GM18519 (cell line): ENCODE measurements at regions not wholly inside any gene's neighbourhood (a gene's known extent, or its start where the extent isn't known, plus 50 kb on each side); places are given as distances from the start of the nearest gene placed in this dataset.

Source experiments
- ATAC-seq: cut with Tn5 transposase; IDR thresholded peaks from one replicate; pipeline ENCODE4 v1.9.1; 2021; ENCODE audit warnings: mild to moderate bottlenecking, moderate library complexity; ENCODE audit not compliant: unreplicated experiment, low FRiP score

DNA sequence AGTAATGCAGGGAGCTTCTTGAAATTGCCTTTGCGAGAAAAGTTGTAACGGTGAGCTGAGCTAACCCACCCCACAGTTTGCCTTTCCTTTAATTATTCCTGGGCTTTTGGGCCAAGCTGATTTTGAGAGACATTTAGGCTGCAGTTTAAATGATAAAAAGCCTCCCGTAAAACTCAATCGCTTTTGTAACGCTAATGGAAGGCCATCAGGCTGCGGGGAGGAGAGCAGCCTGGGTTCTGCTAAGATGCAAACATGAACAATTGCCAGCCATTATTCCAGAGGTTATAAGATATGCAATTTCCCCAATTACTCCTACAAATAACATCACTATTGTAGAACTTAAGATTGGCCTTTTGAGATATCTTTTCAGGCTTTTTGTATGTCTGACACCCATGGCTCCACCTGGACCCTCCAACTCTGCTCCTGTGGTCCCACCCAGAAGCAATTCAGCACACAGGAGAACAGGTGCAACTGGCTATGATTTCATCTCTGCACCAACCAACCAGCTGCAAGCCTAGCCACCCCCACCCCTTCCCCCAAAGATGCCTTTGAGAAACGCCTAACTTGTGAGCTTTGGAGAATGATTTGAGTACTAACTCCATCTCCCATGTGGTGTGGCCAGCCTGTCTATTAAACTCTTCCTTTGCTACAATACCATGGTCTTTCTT is 108.2 kb upstream of the FAM9C start:
- ATAC-seq: no peak

GRCh38 chrX:13151828-13152517 is 107.6 kb upstream of the FAM9C start:
- ATAC-seq: no peak

- ATAC-seq: no peak
These were observed 105.4 kb upstream of the FAM9C start for GRCh38 chrX:13149702-13150350.

- no peak for ATAC-seq
These were observed 103.3 kb upstream of the FAM9C start for GRCh38 chrX:13147733-13148132.

GRCh38 chrX:13147147-13147546 is 102.7 kb upstream of the FAM9C start:
- no peak for ATAC-seq

DNA sequence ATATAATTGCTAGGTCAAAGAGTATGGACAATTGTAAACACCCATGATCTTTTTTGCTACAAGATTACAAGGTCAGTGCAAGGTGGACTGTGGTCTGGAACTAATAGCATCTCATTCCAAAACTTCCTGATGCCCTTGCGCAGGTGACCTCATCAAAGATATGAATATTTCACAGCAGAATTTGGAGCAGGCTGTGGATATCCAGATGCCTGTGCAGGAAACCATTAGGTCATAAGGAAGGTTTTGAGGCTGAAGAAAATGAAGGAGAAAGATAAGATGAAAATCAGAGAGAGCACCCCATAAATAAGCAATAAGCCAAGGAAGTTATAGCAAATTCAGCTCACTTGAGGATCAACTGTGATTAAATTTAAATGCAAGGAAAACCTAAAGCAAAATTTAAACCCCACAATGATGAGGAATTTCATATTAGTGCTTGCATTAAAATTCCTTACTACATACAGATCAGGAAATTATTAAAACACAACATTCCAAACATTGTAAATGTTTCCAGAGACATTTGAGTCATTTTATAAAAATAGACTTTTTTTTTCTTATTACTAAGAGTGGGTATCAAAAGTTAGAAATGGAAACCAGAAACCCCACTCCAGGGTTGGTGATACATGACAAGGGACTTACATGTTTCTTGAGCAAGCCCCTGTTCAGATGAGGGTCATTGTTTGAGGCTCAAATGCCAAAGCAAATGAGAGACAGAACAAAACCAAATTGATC is 100.7 kb upstream of the FAM9C start:
- no peak for ATAC-seq

DNA sequence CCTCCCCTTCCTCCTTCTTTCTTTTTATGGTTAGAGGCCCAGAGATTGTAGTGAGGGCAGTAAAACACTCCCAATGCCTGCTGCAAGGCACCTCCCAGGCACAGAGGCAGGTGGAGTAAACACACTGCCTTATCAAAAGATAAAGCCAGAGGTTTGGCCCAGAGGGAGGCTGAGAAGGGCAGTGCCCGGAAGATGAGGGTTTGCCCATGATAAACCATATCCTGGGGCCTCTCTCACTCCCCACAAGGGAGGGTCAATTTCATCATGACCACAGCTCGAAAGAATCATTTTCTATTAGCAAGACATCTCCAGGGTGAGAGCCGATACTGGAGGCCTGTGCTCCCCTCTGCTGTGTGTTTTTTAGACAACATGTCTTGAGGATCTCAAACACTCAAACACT is 98.5 kb upstream of the FAM9C start:
- ATAC-seq: no peak

GRCh38 chrX:13140007-13140406 is 95.6 kb upstream of the FAM9C start:
- ATAC-seq: no peak

DNA sequence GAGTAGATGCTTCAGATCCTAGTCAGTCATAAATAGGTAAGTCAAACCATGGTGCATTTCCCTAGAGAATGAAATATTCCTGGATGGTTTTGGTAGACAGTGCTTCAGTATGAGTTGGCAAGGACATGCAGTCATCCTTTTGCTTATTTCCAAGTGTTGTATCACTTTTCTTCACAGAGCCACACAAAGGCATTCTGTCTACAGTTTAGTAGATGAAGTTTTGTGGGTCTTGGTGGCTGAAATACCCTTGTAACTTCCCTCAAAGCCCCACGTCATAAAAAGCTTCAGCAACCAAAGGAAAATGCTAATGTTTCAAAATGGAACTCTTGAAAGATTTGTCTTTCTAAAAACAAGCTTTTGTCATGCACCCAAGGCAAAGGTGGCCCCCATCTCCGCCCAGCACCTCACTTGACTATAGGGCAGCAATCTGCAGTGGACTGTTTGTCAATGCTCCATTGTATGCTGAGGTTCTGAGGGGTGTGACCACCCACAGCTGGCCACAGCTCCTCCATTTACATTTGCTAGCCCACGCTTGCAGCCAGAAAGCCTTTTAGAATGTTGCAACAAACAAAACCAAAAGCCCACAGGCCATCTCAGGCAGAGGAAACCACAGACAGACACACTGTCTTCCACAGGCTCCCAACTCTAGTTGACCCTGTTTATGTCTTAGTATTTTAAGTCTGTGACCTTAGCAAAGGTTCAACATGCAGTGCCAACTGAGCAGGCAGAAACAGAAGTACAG is 87.1 kb upstream of the FAM9C start:
- no peak for ATAC-seq

- no peak for ATAC-seq
These were observed 86.4 kb upstream of the FAM9C start for GRCh38 chrX:13130816-13131215.

GRCh38 chrX:13128104-13128503 is 83.7 kb upstream of the FAM9C start:
- no peak for ATAC-seq

GRCh38 chrX:13126775-13127174 is 82.4 kb upstream of the FAM9C start:
- no peak for ATAC-seq

- ATAC-seq: no peak
These were observed 80.8 kb upstream of the FAM9C start for GRCh38 chrX:13125188-13125587.

DNA sequence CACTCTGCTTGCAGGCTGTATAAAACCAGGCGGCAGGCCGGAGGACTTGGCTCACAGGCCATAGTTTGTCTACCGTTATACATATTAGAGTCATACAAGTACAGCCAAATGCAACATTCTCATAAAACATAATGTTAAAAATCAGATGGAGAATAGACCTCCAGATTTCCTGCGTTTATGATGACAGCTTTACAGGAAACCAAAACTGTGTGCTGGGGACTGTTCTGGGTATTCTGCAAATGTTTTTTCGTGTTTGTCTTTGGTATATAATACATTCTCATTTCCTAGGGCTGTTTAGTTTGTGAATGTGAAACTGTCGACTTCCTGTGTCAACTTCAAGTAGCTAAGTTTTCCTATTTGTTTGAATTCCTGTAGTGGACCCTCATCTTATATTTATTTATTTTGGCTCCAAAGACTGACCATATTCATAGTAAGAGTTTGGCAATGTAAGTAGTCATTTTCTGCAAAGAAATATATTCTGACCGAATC is 79.5 kb upstream of the FAM9C start:
- ATAC-seq: no peak

- ATAC-seq: no peak
These were observed 78.9 kb upstream of the FAM9C start for GRCh38 chrX:13123247-13123856.

DNA sequence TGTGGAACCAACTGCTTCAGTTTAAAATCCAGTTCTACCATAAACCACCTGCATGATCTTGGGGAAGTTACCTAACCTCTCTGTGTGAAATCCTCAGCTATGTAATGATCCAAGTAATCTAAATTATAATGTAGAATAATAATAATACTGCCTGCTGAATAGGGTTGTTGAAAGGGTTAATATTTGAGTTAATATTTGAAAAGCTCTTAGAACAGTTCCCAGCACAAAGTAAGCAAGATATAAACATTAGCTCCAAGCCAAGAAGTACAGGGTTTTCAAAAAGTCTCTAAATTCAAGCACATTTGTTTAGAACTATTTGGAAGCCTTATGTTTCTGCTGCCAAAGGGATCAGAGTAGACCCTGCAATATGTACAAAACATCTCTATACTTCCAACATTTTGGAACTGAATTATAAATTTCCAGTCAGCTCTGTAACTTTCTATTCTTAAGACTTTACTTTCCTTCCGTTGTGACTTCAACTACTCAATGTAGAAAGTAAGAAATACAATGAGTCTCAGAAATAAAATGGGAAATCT is 76.7 kb upstream of the FAM9C start:
- no peak for ATAC-seq

GRCh38 chrX:13120017-13120416 is 75.6 kb upstream of the FAM9C start:
- no peak for ATAC-seq

DNA sequence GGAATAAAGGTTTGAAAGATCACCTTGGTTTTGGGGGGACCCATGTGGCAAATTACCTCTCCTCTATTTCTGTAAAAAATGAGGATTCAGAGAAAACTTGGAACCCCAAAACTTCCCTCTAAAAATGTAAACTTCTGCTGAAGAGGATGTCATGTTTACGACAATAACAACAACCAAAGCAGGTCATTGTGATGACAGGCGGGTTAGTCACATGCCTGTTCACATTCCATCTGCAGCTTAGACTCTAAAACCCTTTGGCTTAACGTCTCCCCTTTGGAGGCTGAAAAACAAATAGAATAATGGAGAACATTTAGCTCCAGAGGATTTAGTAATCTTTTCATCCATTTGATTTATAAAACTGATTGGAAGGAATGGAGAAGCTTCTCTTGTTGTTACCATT is 75.0 kb upstream of the FAM9C start:
- no peak for ATAC-seq

DNA sequence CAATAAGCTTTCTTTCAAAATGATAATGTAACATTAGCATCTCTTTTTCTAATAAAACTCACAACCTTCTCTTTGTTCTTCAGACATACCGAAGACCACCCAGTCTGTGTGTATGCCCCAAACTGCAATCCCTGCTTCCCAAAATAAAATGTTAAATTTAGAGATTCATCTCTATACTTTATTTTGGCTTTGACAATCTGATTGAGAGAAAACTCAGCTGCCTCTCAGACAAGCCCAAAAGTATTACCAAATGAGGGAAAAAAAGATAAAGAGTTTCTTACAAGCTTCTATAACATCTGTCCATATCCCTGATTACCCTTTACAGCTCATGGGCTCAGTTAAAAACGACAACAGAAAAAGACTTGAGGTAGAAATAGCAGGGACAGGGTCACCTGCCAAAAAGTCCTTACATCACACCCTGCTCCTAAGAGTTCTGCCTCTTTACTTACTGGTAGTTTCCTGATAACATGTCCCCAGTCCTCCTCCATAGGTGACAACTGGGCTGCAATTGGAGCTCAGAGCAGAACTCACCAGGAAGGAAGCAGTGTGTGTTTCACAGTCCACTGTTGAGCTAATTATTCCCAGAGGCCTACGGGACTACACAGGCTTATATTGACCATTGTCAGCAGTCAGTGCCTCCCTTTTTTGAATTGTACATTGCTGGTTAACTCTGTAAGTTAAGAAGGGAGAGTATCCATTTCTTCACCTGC is 70.9 kb upstream of the FAM9C start:
- no peak for ATAC-seq
